NT2/D1 (cell line): ENCODE measurements at regions not wholly inside any gene's neighbourhood (a gene's known extent, or its start where the extent isn't known, plus 50 kb on each side); places are given as distances from the start of the nearest gene placed in this dataset.

Source experiments
- SUZ12 ChIP-seq: IDR thresholded peaks from 2 replicates; pipeline ENCODE4 v1.6.1; 2011; ENCODE audit not compliant: insufficient read length, insufficient read depth; ENCODE audit errors: extremely low read depth
- YY1 ChIP-seq: IDR thresholded peaks from 2 replicates; pipeline ENCODE4 v1.6.1; 2011; ENCODE audit not compliant: insufficient read length, insufficient read depth
- ZNF274 ChIP-seq: IDR thresholded peaks from 2 replicates; pipeline ENCODE4 v1.6.1; 2011; ENCODE audit warnings: mild to moderate bottlenecking, low read depth, low read length

DNA sequence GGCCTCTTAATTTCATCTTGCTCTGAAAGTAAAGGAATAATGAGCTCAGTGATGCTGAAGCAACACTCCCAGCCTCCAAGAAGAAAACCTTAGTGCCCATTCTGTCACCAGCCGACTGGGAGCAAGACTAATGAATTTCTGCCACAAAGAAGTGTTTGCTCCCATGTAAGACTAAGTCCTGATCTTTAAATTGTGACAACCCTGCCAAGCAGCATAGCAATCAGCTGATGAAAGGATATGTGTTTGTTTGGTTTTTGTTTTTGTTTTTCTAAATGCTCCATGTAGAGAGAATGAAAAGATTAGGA lies 113.7 kb upstream of the PALMD start:
- TF ChIP-seq ZNF274 (no peak), YY1 (no peak), SUZ12 (no peak)
